NCI-H2196 (cell line): ENCODE measurements at regions not wholly inside any gene's neighbourhood (a gene's known extent, or its start where the extent isn't known, plus 50 kb on each side); places are given as distances from the start of the nearest gene placed in this dataset.

Experiments
- DNase-seq: peaks from one replicate; lab custom pipeline; 2025; ENCODE audit not compliant: unreplicated experiment; lab: John Stamatoyannopoulos, UW

DNA sequence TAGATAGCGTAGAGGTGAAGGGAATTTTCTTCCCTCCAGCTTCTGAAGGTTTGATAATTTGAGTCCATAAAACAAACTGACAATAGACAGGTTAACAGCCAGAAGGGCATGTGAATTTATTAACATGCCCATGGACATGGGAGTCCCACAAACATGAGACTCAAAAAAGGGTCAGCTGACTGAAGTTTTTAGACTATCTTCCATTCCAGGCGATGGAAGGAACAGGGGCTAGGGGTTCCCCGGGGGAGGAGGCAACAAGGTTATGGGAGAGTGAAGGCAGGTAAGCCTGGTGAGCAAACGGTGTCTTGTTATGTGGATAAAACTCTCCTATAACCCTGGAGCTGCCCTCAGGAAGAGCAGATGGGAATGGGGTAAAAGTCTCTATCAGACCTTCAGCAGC is 81.5 kb upstream of the SORBS2 start:
- DNase-seq: no peak

DNA sequence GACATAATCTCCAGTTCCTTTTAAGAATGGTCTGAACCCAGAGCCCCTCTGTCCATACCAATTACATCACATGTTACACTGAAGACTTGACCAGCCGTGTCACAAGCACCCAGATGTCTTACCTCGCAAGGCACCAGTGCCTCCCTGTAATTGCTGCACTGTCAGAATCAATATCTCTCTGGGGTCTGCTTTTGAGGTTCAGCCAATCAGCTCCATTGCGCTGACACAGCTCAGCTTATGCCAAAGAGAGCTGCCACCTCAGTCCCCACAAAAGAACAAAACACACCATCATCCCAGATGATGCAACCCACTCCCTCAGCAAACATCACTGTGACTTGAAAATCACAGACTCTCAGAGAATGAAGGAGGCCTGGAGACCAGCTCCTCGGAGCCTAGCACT is 82.5 kb upstream of the SORBS2 start:
- DNase-seq: no peak

DNA sequence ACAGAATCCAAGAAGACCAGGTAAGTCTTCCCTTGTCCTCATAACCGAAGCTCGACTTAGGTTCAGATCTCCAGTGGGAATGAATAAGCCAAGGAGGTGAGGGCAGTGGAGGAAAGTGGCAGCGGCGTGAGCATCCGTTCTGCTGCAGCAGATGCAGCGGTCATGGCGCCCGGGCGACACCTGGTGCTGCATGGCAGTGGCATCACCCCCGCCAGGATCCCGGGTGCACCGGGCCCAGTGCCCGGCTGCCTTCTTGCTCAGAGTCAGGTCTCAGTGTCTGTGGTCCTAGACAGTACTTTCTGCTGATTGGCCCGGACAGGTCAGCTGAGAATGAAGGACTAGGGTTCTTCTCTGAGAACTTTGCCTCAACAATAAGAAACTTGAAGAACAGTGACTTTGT is 83.4 kb upstream of the SORBS2 start:
- no peak for DNase-seq

DNA sequence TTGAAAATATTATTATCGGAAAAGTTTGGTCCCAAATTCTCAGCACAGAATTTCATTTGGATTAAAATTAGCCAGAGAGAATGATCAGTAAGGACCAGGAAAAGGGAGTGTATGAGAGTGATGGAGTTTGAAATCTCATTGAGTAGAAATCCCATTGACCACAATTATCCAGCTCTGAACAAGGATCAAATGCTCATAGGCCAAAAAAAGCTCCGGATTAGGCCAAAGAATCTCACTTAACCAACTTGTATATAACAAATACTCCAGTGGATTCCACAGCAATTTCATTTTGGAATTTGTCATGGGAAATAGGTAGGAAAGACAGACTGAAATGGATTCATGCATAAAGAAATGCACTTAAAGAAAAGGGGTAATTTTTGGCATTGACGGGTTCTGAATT is 83.9 kb upstream of the SORBS2 start:
- no peak for DNase-seq

DNA sequence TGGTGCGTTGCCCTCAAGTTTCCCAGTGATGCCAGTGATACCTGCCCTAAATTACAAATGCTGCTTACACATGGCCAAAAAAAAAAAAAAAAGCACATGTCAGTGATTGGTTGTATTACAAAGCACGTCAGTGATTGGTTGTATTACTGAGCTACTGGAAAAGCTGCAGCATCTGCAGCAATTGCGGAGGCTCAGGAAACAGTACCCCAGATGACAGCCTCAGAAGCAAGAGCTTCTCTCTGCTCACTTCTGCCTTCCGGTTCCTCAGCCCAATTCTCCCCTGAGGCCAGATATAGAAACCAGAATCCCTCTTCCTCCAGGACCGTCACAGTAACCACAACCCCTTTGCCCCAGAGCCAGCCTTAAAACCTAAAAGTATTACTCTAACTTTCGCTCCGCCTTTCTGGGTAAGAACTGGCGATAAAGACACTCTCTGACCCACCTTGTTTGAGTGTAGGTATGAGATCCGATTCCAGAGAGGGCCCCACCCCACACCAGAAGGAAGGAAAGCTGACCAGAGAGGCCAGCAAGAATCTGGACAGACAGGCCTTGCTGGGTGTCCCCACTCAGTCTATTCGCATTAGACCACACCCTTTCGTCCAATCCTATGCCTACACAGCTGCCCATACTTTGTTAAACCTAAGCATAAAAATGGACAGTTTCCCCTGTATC is 85.0 kb upstream of the SORBS2 start:
- no peak for DNase-seq

DNA sequence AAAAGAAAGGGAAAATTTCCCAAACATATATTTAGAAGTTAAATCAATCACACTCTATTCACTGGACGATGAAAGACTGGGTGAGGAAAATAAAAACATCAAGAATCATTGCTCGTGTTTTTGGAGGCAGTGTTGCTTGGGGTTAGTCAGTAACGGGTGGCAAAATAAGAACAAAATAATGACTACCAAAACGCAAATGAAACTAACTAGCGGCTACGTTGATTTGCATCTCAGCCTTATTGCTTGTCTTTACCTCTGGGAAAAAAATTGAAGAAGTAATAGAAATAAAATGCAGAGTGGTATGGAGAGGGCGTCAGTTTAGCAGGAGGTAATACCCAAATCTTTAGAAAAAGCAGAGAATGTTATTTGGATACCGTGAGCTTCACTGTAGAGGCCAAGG is 86.4 kb upstream of the SORBS2 start:
- no peak for DNase-seq

DNA sequence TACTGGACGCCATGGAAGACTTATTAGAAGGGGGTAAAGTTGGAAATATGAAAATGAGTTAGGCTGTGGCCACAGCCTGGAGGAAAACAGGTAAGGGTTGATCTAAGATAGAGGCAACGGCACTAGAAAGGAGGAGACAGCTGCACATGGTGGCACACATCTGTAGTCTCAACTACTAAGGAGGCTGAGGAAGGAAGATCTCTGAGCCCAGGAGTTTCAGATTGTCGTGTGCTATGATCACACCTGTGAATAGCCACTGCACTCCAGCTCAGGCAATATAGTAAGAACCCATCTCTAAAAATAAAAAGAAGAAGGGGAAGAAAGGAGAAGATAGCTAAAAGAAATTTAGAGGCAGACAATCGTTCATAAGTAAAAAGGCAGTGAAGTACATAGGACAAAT is 87.8 kb upstream of the SORBS2 start:
- DNase-seq: no peak

DNA sequence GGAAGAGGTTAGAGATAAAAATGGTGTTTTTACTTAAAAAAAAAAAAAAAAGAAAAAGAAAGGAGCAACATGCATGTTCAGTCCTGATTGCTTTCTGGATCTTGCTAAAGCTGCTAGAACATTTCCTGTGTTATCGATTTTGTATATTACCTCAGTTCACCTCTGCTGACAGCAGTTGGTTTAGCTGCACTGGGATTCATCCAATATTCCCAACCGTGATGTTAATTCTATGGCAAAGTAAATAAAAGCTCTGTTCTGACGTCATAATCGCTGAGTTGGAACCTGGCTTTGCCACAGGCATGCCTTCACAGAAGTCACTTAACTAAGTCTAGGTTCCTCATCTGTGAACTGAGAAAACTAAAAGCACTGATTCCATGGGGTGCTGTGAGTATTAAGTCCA is 90.7 kb upstream of the SORBS2 start:
- DNase-seq: no peak

DNA sequence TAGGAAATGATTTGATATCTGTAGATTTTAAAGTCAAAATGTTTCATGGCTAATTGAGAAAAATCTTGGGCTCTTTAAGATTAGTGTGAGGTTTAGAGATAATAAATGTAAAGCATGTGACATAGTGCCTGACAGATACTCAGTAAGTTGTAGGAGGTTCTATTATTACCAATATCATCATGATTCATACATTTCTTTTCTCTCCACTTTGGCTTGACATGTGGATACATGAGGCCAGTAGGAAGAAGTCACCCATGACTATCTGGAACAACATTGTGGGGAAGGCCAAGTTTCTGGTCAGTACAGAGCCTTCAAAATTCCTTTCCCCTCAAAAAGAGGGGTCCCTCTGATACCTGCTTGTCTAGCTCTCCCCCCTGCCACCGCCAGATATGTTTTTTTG is 91.2 kb upstream of the SORBS2 start:
- DNase-seq: no peak

DNA sequence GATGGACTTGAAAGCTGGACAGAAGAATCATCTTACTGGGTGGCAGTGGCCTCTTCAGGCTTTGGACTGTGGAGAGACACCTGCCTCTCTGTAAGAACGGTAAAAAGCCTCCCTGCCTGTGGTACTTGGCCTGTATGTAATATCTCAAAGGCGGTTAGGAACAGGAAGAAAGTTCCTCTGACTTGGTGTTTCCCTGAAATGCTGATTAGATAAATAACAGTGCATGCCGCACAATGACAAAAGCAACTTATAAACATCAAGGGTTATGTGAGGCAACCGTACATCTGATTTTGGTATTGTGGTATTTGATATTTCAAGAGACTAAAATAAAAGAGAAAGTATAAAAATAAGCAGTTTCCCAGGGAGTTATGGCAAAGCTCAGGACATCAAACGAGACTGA is 92.4 kb upstream of the SORBS2 start:
- DNase-seq: no peak

DNA sequence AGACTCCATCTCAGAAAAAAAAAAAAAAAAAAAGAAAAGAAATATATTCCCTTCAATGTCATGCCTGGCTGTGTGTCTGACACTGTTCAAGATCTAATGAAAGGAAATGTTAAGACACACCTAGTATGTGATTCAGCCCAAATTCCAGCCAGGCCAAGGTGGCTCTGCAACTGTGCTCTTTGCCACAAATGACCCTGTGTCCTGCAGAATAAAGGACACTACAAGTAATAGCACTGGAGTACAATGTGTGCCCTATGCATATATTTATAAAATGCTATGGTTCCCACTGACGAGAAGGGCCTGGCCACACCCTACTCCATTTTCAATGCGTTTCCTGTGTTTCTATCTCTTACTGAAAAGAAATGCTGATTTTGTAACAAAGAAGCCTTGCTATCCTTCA is 98.0 kb upstream of the SORBS2 start:
- no peak for DNase-seq

DNA sequence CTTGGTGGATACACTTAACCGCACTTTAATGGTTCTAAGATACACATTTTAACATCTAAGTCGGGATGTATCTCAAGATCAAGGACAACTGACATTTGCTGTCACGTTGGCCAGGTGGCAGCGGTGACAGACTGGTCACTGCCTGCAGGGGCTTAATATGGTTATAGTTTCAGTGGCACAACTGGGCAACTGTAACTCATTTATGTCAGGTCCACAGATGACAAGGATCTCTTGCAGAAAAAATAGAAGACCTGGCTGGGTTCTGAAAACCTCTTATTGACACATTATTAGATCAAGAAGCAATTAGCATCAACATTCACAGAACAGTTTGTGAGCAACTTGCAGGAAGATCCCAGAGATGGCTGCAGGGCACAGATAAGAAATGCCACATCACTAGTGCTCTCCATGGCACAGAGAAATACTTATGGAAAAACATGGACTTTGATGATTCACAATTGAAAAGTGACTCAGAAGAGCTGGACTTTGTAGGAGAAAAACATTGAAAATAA is 99.6 kb upstream of the SORBS2 start:
- DNase-seq: no peak

DNA sequence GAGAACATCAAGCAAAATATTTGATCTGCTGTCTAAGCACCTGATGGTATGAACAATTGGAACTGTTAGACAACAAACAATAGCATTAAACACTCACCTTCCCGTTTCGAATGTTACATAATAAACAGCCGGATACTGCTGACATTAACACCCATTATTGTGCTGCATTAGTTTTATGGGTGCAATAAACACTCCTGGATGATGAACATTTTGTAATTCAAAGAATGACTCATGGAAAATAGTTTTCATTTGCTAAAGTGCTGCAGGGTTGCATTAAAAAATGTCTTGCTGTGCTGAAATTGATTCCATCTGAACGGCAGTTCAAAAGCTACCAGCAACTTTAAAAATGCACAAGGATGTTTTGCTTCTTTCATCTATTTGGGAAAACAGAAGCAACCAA is 100.8 kb upstream of the SORBS2 start:
- DNase-seq: no peak

DNA sequence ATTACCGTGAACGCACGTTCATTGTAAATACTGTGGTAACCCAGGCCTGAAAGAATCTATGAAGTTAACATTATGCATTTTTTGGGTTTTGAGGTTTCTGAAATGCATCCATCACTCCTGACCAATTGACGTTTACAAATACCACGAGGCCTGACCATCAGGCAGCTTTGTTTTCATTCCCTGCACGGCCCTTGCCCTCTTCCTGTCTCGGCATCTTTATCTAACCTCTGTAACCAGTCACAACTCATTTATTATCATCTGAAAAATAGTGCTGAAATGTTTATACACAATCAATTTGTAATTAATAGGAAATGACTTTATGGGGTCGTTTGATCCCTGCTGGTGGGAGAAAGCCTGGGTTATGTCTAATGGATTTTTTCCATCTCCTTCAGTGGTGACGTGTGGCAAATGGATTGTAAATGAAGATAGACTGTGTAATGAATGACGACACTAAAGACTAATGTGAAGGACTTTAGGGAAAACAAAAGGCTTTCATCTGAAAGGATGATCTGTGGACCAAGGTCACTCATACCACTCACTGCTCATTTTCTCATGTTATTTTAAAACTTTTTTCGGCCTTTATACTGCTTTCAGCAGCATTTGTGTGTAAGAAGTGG is 102.7 kb upstream of the SORBS2 start:
- DNase-seq: no peak

DNA sequence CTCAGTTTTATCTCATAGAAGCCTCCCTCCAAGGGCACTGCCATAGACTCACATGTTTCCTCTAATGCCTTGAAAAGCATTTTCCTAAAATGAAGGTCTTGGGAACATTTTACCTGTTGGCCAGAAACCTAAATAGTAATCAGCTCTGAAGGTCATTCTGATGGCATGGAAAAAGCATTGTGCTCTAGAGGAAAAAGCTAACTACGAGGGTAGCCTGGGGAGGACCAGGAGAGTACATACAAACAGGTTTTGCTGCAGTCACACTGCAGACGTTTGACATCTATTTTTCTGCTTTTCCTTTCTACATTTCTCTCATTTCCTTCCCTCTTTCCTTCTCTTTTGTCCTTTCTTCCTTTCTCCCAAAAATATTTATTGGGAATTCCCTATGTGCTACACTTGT is 103.3 kb upstream of the SORBS2 start:
- no peak for DNase-seq

DNA sequence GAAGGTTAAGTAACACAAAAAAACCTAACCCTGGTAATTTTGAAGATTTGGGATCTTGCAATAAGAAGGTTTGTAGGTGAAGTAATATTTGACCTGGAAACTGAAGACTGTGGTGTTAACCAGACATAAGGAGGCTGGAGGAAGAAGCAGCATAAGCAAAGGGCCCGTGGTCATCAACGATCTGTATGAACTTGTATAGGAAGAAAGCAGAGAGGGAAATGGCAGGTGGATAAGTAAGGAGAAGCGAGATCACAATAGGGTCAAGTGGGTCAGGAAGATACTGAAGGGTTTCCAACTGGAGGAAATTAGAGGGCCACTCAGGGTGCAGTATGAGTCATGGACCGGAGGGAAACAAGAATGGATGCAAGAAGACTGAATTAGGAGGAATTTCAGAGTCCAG is 103.8 kb upstream of the SORBS2 start:
- DNase-seq: no peak

DNA sequence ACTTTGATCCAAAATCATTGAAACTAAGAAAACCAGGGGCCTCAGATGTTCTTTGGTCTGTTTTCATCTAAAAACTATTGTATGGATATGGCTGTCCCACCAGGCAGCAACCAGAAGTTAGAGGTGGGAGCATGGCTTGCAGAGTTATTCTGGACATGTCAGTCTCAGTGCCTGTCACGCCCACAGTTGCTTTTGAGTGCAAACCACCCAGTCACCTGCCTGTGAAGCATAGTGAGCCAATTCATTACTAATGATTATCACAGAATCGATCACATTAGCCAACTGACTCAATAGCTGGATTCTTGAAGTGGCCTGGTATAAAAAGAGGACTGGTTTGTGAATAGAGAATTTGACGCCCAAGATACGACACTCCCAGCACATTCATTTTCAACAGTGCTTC is 104.2 kb upstream of the SORBS2 start:
- no peak for DNase-seq

DNA sequence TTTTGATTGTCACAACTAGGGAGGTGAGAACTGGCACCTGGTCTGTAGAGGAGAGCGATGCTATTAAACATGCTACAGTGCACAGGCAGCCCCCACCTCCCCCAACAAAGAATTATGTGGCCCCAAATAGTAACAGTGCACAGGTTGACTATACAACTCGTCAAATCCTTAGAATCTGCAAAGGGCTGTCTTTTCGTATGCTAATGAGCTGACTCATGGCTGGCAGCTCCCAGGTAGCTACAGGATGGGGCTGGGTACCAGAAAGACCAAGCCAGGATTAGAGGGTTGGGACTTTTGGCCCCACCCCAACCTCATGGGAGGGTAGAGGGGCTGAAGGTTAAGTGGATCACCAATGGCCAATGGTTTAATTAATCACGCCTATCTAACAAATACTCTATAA is 104.7 kb upstream of the SORBS2 start:
- DNase-seq: no peak

DNA sequence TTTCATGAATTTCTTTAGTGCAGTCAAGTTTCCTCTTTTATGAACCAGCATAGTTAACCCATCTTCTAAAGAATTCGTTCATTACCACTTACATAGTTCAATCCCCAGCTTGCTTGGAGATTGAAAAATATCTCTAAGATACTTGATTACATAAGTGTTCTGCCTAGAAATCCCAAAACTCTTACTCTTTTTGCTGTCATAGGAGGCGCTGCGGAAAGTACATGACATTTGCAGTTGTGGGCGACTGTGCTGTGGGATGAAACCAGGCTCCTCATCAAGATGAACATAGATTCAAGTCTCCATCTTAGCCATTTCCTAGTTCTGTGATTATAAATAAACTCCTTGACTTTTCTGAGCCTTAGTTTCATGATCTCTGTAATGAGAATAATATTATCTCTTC is 107.1 kb upstream of the SORBS2 start:
- DNase-seq: no peak

DNA sequence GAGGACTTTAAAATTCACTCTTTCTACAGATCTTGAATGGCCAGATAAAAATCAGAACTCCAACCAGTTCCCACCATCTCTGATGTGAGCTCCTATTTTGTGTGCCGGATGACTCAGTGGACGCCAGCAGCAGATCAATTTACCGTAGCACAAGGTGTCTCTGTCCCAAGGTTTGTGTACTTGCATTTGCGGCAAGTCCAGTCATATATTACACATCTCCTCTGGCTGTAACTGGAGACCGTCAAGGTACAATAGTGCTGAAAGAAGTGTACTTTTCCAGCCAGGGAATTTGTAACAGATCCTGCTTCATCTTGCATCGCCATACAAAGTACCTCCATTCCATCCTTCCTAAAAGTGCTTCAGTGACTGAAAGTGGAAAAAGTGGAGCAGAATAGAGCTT is 108.2 kb upstream of the SORBS2 start:
- peak; percentile 3 for DNase-seq

DNA sequence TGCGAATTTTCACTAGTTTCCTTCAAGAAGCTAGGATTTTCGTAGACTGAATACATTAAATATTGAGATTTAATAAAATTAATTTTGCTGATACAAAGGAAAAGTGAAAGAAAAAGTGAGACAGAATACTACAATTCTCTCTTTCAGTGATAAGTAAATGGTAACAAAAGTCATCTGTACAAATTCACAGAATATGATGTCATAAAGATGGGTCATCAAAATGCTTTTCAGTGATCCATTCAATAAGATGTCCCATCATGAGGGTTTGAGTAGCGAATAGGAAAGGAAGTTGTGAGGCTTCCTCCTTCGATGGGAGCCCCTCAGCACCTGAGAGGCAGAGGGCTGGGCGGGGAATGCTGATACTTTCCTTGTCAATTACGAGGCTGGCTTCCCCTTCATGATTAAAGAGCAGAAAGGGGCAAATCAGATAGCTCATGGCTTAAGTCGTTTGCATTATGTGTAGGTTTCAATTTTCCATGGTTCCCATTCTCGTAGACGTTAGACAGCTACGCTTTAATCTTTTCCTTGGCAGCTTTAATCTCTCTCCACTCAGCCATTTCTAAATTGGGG is 108.8 kb upstream of the SORBS2 start:
- DNase-seq: no peak

DNA sequence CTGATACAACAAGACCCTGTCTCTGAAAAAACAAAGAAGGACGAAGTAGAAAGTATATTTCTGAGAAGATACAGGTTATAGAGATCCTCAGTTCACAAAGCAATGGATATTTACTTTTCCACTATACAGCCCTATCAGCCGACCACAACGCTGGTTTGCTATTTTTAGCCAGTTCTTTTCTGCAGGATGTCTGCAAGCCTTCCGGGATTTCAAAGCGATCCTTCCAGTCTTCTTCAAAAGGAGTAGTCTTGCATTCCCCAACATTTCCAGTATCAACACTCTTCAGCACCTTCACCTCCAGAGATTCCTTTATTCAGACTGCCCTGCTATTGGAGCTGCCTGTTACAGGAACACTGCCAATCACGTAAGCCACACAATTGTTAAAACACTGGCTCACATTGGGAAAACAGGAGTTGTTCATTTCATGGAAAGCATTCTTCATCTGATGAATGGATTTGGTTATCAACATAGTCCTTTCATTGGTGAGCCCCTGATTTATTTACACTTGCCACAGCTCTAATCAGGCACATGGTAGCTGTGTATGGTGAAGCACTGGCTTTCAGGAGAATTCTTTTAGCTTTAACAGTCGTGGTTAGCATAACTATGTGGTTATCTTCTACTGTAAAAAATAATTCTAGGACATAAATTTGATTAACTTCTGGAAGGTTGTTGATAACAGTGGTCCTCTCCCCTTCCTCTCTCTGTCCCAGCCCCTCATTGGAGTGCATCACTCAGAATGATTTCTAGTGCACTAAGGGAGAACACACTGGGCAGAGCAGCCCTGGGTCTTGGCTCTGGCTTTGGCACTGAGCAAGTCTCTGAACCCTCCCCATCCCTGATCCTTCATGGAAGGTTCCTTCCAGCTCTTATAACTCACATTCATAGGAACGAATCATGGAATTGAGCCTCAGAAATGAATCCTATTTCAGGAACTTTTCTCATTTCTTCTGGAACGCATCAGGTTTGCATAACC is 109.9 kb upstream of the SORBS2 start:
- no peak for DNase-seq
